H9 (cell line): ENCODE measurements at regions not wholly inside any gene's neighbourhood (a gene's known extent, or its start where the extent isn't known, plus 50 kb on each side); places are given as distances from the start of the nearest gene placed in this dataset.

Source experiments
- DNase-seq: peaks from one replicate; pipeline ENCODE4 v3.0.0-alpha.2; 2017
- H2AFZ ChIP-seq: one replicate; pipeline ENCODE4 v1.6.1; 2013; ENCODE audit warnings: mild to moderate bottlenecking, low read length, control low read depth, moderate library complexity
- H2AK5ac ChIP-seq: 2 replicates; pipeline ENCODE4 v1.6.1; 2013; ENCODE audit warnings: low read length, control low read depth, mixed read lengths; ENCODE audit not compliant: insufficient read length
- H2BK120ac ChIP-seq: one replicate; pipeline ENCODE4 v1.6.1; 2013; ENCODE audit warnings: low read depth, mild to moderate bottlenecking, low read length, control low read depth, inconsistent platforms; ENCODE audit not compliant: poor library complexity, severe bottlenecking
- H2BK12ac ChIP-seq: 2 replicates; pipeline ENCODE4 v1.6.1; 2013; ENCODE audit warnings: low read length, control low read depth, mixed read lengths, low read depth; ENCODE audit not compliant: insufficient read length
- H2BK15ac ChIP-seq: 2 replicates; pipeline ENCODE4 v1.6.1; 2013; ENCODE audit warnings: low read depth, low read length, control low read depth
- H2BK20ac ChIP-seq: one replicate; pipeline ENCODE4 v1.6.1; 2013; ENCODE audit warnings: low read depth, mild to moderate bottlenecking, low read length, control low read depth, inconsistent platforms; ENCODE audit not compliant: poor library complexity, severe bottlenecking
- H2BK5ac ChIP-seq: 2 replicates; pipeline ENCODE4 v1.6.1; 2013; ENCODE audit warnings: low read length, control low read depth, mixed read lengths; ENCODE audit not compliant: insufficient read length
- H3K14ac ChIP-seq: 2 replicates; pipeline ENCODE4 v1.6.1; 2013; ENCODE audit warnings: low read length, control low read depth; ENCODE audit not compliant: insufficient read depth
- H3K18ac ChIP-seq: 2 replicates; pipeline ENCODE4 v1.6.1; 2013; ENCODE audit warnings: low read depth, mild to moderate bottlenecking, mixed read lengths, low read length, control low read depth; ENCODE audit not compliant: insufficient read length
- H3K23ac ChIP-seq: 2 replicates; pipeline ENCODE4 v1.6.1; 2013; ENCODE audit warnings: low read length, control low read depth, mixed read lengths, low read depth; ENCODE audit not compliant: insufficient read length
- H3K23me2 ChIP-seq: 2 replicates; pipeline ENCODE4 v1.6.1; 2013; ENCODE audit warnings: low read depth, mild to moderate bottlenecking, mixed read lengths, low read length, control low read depth; ENCODE audit not compliant: insufficient read length, poor library complexity, severe bottlenecking
- H3K27ac ChIP-seq: 2 replicates; pipeline ENCODE4 v1.5.1; 2013; ENCODE audit warnings: low read length, control low read depth, mixed read lengths, low read depth; ENCODE audit not compliant: insufficient read length
- H3K27me3 ChIP-seq: 2 replicates; pipeline ENCODE4 v1.6.1; 2013; ENCODE audit warnings: low read length, control low read depth, inconsistent platforms; ENCODE audit not compliant: insufficient read depth
- H3K4ac ChIP-seq: 2 replicates; pipeline ENCODE4 v1.6.1; 2013; ENCODE audit warnings: low read depth, mild to moderate bottlenecking, control low read depth, inconsistent platforms, low read length, moderate library complexity
- H3K4me1 ChIP-seq: 2 replicates; pipeline ENCODE4 v1.6.1; 2013; ENCODE audit warnings: low read length, control low read depth, inconsistent platforms; ENCODE audit not compliant: insufficient read depth
- H3K4me2 ChIP-seq: 2 replicates; pipeline ENCODE4 v1.6.1; 2013; ENCODE audit warnings: low read length, control low read depth, mixed read lengths; ENCODE audit not compliant: insufficient read length, insufficient read depth
- H3K56ac ChIP-seq: 2 replicates; pipeline ENCODE4 v1.6.1; 2013; ENCODE audit warnings: low read depth, mild to moderate bottlenecking, mixed read lengths, low read length, control low read depth; ENCODE audit not compliant: insufficient read length
- H3K79me1 ChIP-seq: 2 replicates; pipeline ENCODE4 v1.6.1; 2013; ENCODE audit warnings: low read depth, mild to moderate bottlenecking, moderate library complexity, low read length, control low read depth, inconsistent platforms; ENCODE audit not compliant: insufficient read depth, poor library complexity, severe bottlenecking
- H3K79me2 ChIP-seq: 2 replicates; pipeline ENCODE4 v1.6.1; 2013; ENCODE audit warnings: low read length, control low read depth, inconsistent platforms; ENCODE audit not compliant: insufficient read depth
- H3K9ac ChIP-seq: 2 replicates; pipeline ENCODE4 v1.6.1; 2013; ENCODE audit warnings: low read length, control low read depth, mixed read lengths; ENCODE audit not compliant: insufficient read length; ENCODE audit errors: extremely low read depth
- H3K9me3 ChIP-seq: one replicate; pipeline ENCODE4 v1.6.1; 2013; ENCODE audit warnings: low read depth, low read length, inconsistent platforms; ENCODE audit not compliant: control insufficient read depth
- H3T11ph ChIP-seq: one replicate; pipeline ENCODE4 v1.6.1; 2013; ENCODE audit warnings: mild to moderate bottlenecking, low read length, control low read depth, inconsistent platforms
- H4K20me1 ChIP-seq: one replicate; pipeline ENCODE4 v1.6.1; 2013; ENCODE audit not compliant: control insufficient read depth, insufficient read length, insufficient read depth
- H4K5ac ChIP-seq: 2 replicates; pipeline ENCODE4 v1.6.1; 2013; ENCODE audit warnings: low read depth, mild to moderate bottlenecking, mixed read lengths, low read length, control low read depth; ENCODE audit not compliant: insufficient read length
- H4K8ac ChIP-seq: replicated peaks from 2 replicates; pipeline ENCODE4 v1.6.1; 2013; ENCODE audit warnings: low read length, control low read depth, mixed read lengths, low read depth; ENCODE audit not compliant: insufficient read length
- H4K91ac ChIP-seq: 2 replicates; pipeline ENCODE4 v1.6.1; 2013; ENCODE audit warnings: low read depth, mild to moderate bottlenecking, moderate library complexity, mixed read lengths, low read length, control low read depth; ENCODE audit not compliant: insufficient read length
- H3K27ac Mint-ChIP-seq, 3 experiments: 2 replicates in 2 of 3; 3 replicates in 1 of 3; pipeline ENCODE4 v1.8.0; 2020 to 2021; ENCODE audit warnings: mixed read lengths in 3 of 3, mild to moderate bottlenecking in 1 of 3, moderate library complexity in 1 of 3
- H3K27me3 Mint-ChIP-seq: 2 replicates; pipeline ENCODE4 v1.8.0; 2021; ENCODE audit warnings: low read depth, mild to moderate bottlenecking, moderate library complexity, mixed read lengths
- H3K36me3 Mint-ChIP-seq, 3 experiments: 2 replicates in 2 of 3; 3 replicates in 1 of 3; pipeline ENCODE4 v1.8.0; 2020 to 2021; ENCODE audit warnings: low read depth in 3 of 3, mixed read lengths in 3 of 3; ENCODE audit not compliant: insufficient read depth in 1 of 3
- H3K4me1 Mint-ChIP-seq, 2 experiments: 2 replicates each; pipeline ENCODE4 v1.8.0; 2020; ENCODE audit warnings: mixed read lengths in 2 of 2
- H3K4me3 Mint-ChIP-seq, 2 experiments: 2 replicates in 1 of 2; 3 replicates in 1 of 2; pipeline ENCODE4 v1.8.0; 2020 to 2021; ENCODE audit warnings: mild to moderate bottlenecking in 2 of 2, mixed read lengths in 2 of 2, moderate library complexity in 1 of 2
- H3K9me3 Mint-ChIP-seq, 2 experiments: 2 replicates in 1 of 2; 3 replicates in 1 of 2; pipeline ENCODE4 v1.8.0; 2020; ENCODE audit warnings: mild to moderate bottlenecking in 2 of 2, mixed read lengths in 2 of 2, moderate library complexity in 1 of 2
- CTCF ChIP-seq: fragments of 200-600 bp; sonication (generic); conservative IDR thresholded peaks from 3 replicates; pipeline ENCODE4 v1.8.0; 2021; ENCODE audit warnings: antibody characterized with exemption, mild to moderate bottlenecking
- WGBS: extraction: QIAGEN DNeasy Blood & Tissue Kit; methylation state at CpG from one replicate; pipeline ENCODE4 v1.1.7; 2013; ENCODE audit warnings: missing lambda C conversion rate, low lambda C conversion rate, mixed read lengths; ENCODE audit not compliant: insufficient read length; ENCODE audit errors: extremely low coverage; 5-methylcytosine and 5-hydroxymethylcytosine counted together

- H2BK15ac ChIP-seq: no peak overlapping the region
- H4K91ac ChIP-seq: no peak overlapping the region
- H2BK120ac ChIP-seq: no peak overlapping the region
- no peak overlapping the region for H2AFZ ChIP-seq
- H4K5ac ChIP-seq: no peak overlapping the region
- no peak overlapping the region for H2BK5ac ChIP-seq
- no peak overlapping the region for H3K56ac ChIP-seq
- H3K9me3 ChIP-seq: peaks cover 24% of the 10 kb centered on the region
- H3K23ac ChIP-seq: no peak overlapping the region
- WGBS: no CpG with 5 or more reads among the region's 4 CpGs
- H4K20me1 ChIP-seq: no peaks in the 10 kb centered on the region
- H3K23me2 ChIP-seq: no peaks in the 10 kb centered on the region
- no peak for TF ChIP-seq CTCF
- no peak overlapping the region for H3K27ac Mint-ChIP-seq
- H3K4me2 ChIP-seq: no peak overlapping the region
- no peaks in the 10 kb centered on the region; a peak in 2 of 7 replicates for H3K36me3 Mint-ChIP-seq
- H3K27ac ChIP-seq: no peak overlapping the region
- no peak overlapping the region for H3T11ph ChIP-seq
- no peaks in the 10 kb centered on the region for H3K79me2 ChIP-seq
- H3K27me3 Mint-ChIP-seq: no peaks in the 10 kb centered on the region; the same call in 1 of the 2 replicates
- no peak for DNase-seq
- H3K4me1 ChIP-seq: no peaks in the 10 kb centered on the region
- no peaks in the 10 kb centered on the region for H3K79me1 ChIP-seq
- H3K14ac ChIP-seq: no peak overlapping the region
- H3K27me3 ChIP-seq: no peaks in the 10 kb centered on the region
- H3K4ac ChIP-seq: no peak overlapping the region
- no peak overlapping the region for H2AK5ac ChIP-seq
- no peak overlapping the region for H3K4me3 Mint-ChIP-seq
- no peak overlapping the region for H2BK12ac ChIP-seq
- no peaks in the 10 kb centered on the region for H3K4me1 Mint-ChIP-seq
- H3K9ac ChIP-seq: no peak overlapping the region
- H3K18ac ChIP-seq: no peak overlapping the region
- no peak overlapping the region for H4K8ac ChIP-seq
- no peak overlapping the region for H2BK20ac ChIP-seq
- H3K9me3 Mint-ChIP-seq: peaks cover 62 to 64% of the 10 kb centered on the region in 2 experiments
Observed at GRCh38 chrX:136967966-136968365, 65.8 kb downstream of the GPR101 start.
